GM23248 (cell line): ENCODE measurements at regions not wholly inside any gene's neighbourhood (a gene's known extent, or its start where the extent isn't known, plus 50 kb on each side); places are given as distances from the start of the nearest gene placed in this dataset.

Experiments used
- EZH2 ChIP-seq: fragments of 200-600 bp; sonication (generic); IDR thresholded peaks from 2 replicates; pipeline ENCODE4 v1.6.1; 2018; ENCODE audit warnings: antibody characterized with exemption, mild to moderate bottlenecking; ENCODE audit not compliant: insufficient read depth, poor library complexity, severe bottlenecking
- EZH2phosphoT487 ChIP-seq: fragments of 200-600 bp; sonication (generic); IDR thresholded peaks from 2 replicates; pipeline ENCODE4 v1.6.1; 2018; ENCODE audit warnings: antibody characterized with exemption, moderate library complexity, mild to moderate bottlenecking, low read depth; ENCODE audit not compliant: insufficient read depth

DNA sequence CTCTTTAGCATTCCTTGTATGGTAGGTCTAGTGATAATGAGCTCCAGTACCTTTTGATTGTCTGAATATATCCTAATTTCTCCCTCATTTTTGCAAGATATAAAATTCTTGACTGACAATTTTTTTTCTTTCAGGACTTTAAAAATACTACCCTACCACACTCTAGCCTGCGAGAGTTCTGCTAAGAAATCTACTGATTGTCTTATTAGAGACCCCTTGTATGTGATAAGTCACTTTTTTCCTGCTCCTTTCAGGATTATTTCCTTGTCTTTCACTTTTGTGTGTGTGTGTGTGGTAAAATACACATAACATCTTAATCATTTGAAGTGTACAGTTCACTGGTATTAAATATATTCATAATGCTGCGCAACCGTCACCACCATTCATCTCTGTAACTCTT, 68.7 kb upstream of the PPP1R9A start:
- no peak for TF ChIP-seq EZH2
- TF ChIP-seq EZH2phosphoT487, result no peak
